ENCODE measurements at regions not wholly inside any gene's neighbourhood (a gene's known extent, or its start where the extent isn't known, plus 50 kb on each side); places are given as distances from the start of the nearest gene placed in this dataset.

DNA sequence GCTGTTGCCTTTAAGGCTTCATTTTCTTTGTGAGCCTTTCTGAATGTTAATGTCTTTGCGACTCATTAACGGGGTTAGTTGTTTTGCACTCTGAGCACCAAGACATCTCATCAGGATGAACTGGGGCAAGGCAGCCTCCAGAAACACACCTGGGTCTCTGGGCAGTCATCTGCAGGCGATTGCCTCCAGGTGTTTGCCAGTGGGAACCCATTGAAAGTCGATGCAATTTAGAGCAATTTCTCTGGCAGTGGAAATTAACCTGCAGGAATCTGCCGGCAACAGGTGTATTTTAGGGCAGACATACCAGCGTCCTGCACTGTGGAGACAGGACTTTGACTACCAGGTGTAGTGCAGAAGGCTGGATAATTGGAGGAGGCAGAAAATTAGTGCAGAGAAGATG is 661.0 kb upstream of the PTBP2 start:
- H3K9ac ChIP-seq (ENCODE audit: low read length), result no peak overlapping the region
- H3K9me3 ChIP-seq (ENCODE audit: insufficient read depth, low read length), result no peaks in the 10 kb centered on the region
- H3K4me2 ChIP-seq (ENCODE audit: low read length), result no peak overlapping the region
- no peaks in the 10 kb centered on the region for H3K79me2 ChIP-seq (ENCODE audit: low read length)
- TF ChIP-seq, protein P1, sequence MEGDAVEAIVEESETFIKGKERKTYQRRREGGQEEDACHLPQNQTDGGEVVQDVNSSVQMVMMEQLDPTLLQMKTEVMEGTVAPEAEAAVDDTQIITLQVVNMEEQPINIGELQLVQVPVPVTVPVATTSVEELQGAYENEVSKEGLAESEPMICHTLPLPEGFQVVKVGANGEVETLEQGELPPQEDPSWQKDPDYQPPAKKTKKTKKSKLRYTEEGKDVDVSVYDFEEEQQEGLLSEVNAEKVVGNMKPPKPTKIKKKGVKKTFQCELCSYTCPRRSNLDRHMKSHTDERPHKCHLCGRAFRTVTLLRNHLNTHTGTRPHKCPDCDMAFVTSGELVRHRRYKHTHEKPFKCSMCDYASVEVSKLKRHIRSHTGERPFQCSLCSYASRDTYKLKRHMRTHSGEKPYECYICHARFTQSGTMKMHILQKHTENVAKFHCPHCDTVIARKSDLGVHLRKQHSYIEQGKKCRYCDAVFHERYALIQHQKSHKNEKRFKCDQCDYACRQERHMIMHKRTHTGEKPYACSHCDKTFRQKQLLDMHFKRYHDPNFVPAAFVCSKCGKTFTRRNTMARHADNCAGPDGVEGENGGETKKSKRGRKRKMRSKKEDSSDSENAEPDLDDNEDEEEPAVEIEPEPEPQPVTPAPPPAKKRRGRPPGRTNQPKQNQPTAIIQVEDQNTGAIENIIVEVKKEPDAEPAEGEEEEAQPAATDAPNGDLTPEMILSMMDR (IDR thresholded peaks at IDR 0.05; ENCODE audit: low read depth, low read length), result no peak
- TF ChIP-seq EZH2phosphoT487 (IDR thresholded peaks at IDR 0.05; ENCODE audit: low read depth), result no peak
- H2AFZ ChIP-seq (ENCODE audit: low read depth, low read length), result no peak overlapping the region
- H3K27me3 ChIP-seq (ENCODE audit: low read depth, low read length), result no peaks in the 10 kb centered on the region
- H3K27ac ChIP-seq (ENCODE audit: low read length), result no peak overlapping the region
- no peaks in the 10 kb centered on the region for H3K36me3 ChIP-seq (replicated peaks; ENCODE audit: low read depth, low read length)
- H3K4me3 ChIP-seq (ENCODE audit: low read length), result no peak overlapping the region
- H4K20me1 ChIP-seq (ENCODE audit: insufficient read depth, low read length), result no peaks in the 10 kb centered on the region
- no peaks in the 10 kb centered on the region for H3K4me1 ChIP-seq (ENCODE audit: low read length)

DNA sequence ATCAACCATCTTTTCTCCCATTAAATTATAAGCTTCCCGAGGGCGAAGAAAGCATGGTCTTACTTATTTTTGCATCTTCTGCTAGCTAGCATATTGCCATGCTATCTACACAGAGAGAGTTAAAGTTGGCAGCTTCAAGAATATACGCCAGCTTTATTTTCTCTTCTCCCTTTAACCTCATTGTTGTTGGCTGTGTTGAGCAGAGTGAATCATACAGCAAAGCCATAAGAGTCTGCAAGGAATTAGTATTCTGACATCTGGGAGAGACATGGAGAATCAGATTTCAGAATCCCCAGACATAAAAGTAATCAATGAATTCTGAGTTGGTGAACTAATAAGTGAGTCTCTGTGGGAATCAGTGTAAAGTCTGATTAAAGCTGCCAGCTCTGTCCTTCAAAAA is 649.6 kb upstream of the PTBP2 start:
- Histone ChIP-seq H3K4me1 (ENCODE audit: low read length) (no peaks in the 10 kb centered on the region), H3K79me2 (ENCODE audit: low read length) (no peaks in the 10 kb centered on the region), H3K27me3 (ENCODE audit: low read depth, low read length) (no peaks in the 10 kb centered on the region), H3K4me2 (ENCODE audit: low read length) (no peak overlapping the region), H3K9ac (ENCODE audit: low read length) (no peak overlapping the region), H3K9me3 (ENCODE audit: insufficient read depth, low read length) (no peaks in the 10 kb centered on the region), H4K20me1 (ENCODE audit: insufficient read depth, low read length) (no peaks in the 10 kb centered on the region), H3K4me3 (ENCODE audit: low read length) (no peak overlapping the region), H2AFZ (ENCODE audit: low read depth, low read length) (no peak overlapping the region), H3K36me3 (replicated peaks; ENCODE audit: low read depth, low read length) (no peaks in the 10 kb centered on the region), H3K27ac (ENCODE audit: low read length) (no peak overlapping the region)
- TF ChIP-seq, protein P1 (IDR thresholded peaks at IDR 0.05; ENCODE audit: low read depth, low read length), result no peak
- TF ChIP-seq EZH2phosphoT487 (IDR thresholded peaks at IDR 0.05; ENCODE audit: low read depth), result no peak

DNA sequence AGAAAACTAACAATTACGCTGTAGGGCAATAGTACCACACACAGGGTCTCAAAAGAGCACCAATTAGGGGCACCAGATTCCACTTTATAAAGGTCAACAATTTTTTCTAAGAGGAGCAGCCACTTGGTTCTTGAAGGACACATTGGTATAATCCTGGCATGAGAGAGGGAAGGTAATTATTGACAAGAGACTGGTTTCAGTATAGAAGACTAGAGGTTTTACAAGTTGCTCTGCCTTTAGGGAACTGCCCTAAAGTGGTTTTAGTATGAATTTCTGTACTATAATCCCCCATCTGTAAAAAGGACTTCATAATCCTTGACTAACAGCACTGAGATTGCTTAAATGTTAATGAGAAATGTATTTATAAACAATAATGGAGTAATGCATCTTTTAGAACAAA is 648.5 kb upstream of the PTBP2 start:
- no peaks in the 10 kb centered on the region for H3K36me3 ChIP-seq (replicated peaks; ENCODE audit: low read depth, low read length)
- H3K4me3 ChIP-seq (ENCODE audit: low read length), result no peak overlapping the region
- H2AFZ ChIP-seq (ENCODE audit: low read depth, low read length), result no peak overlapping the region
- TF ChIP-seq EZH2phosphoT487 (IDR thresholded peaks at IDR 0.05; ENCODE audit: low read depth), result no peak
- TF ChIP-seq, protein P1 (IDR thresholded peaks at IDR 0.05; ENCODE audit: low read depth, low read length), result no peak
- no peak overlapping the region for H3K4me2 ChIP-seq (ENCODE audit: low read length)
- H3K9me3 ChIP-seq (ENCODE audit: insufficient read depth, low read length), result no peaks in the 10 kb centered on the region
- no peak overlapping the region for H3K27ac ChIP-seq (ENCODE audit: low read length)
- H4K20me1 ChIP-seq (ENCODE audit: insufficient read depth, low read length), result no peaks in the 10 kb centered on the region
- no peaks in the 10 kb centered on the region for H3K79me2 ChIP-seq (ENCODE audit: low read length)
- H3K4me1 ChIP-seq (ENCODE audit: low read length), result no peaks in the 10 kb centered on the region
- no peaks in the 10 kb centered on the region for H3K27me3 ChIP-seq (ENCODE audit: low read depth, low read length)
- H3K9ac ChIP-seq (ENCODE audit: low read length), result no peak overlapping the region

DNA sequence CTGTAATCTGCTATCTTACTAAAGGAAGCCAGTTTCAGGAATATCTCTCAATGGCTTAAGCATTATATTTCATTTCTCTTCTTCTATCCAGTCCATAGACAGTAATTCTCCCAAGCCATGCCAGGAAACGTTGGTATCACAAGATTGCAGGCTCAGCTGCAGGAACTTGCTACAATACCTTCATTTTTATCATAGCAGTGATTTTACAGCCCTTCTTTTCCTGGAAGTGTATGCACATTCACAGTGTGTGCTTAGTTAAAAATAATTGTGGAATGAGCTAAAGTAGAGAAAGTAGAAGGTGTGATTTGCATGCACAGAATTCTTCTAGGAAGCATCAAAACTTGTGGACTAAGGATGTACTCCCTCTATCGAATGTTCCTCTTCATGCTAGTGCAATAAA is 647.2 kb upstream of the PTBP2 start:
- Histone ChIP-seq H3K4me1 (ENCODE audit: low read length) (no peaks in the 10 kb centered on the region), H3K79me2 (ENCODE audit: low read length) (no peaks in the 10 kb centered on the region), H3K36me3 (replicated peaks; ENCODE audit: low read depth, low read length) (no peaks in the 10 kb centered on the region), H3K4me3 (ENCODE audit: low read length) (no peak overlapping the region), H2AFZ (ENCODE audit: low read depth, low read length) (no peak overlapping the region), H3K9ac (ENCODE audit: low read length) (no peak overlapping the region), H3K9me3 (ENCODE audit: insufficient read depth, low read length) (no peaks in the 10 kb centered on the region), H3K27ac (ENCODE audit: low read length) (no peak overlapping the region), H4K20me1 (ENCODE audit: insufficient read depth, low read length) (no peaks in the 10 kb centered on the region), H3K4me2 (ENCODE audit: low read length) (no peak overlapping the region), H3K27me3 (ENCODE audit: low read depth, low read length) (no peaks in the 10 kb centered on the region)
- TF ChIP-seq EZH2phosphoT487 (IDR thresholded peaks at IDR 0.05; ENCODE audit: low read depth), result no peak
- TF ChIP-seq, protein P1 (IDR thresholded peaks at IDR 0.05; ENCODE audit: low read depth, low read length), result no peak
